Panc1 (cell line): ENCODE measurements at regions not wholly inside any gene's neighbourhood (a gene's known extent, or its start where the extent isn't known, plus 50 kb on each side); places are given as distances from the start of the nearest gene placed in this dataset.

Experiments used
- ATAC-seq: fragments of 200-7000 bp; cut with Tn5 transposase; 2 replicates; pipeline ENCODE4 v1.9.1; 2020; ENCODE audit warnings: mild to moderate bottlenecking, moderate library complexity
- BruUV-seq: library from RNA; stranded (reverse); fragments of 400-500 nt; replicated peaks from 2 replicates; lab custom pipeline; 2021; lab: Mats Ljungman, UMichigan
- CTCF ChIA-PET: fragments of 300-600 bp; sonication (Branson Sonifier 250); formaldehyde crosslinking; loops from one replicate; lab custom pipeline; 2022; ENCODE audit warnings: antibody characterized with exemption; lab: Charles Lee
- POLR2A ChIA-PET: fragments of 300-600 bp; sonication (Branson Sonifier 250); formaldehyde crosslinking; loops from one replicate; lab custom pipeline; 2022; ENCODE audit warnings: antibody characterized with exemption; lab: Charles Lee
- DNase-seq: peaks from one replicate; pipeline ENCODE4 v3.0.0-alpha.2; 2010; ENCODE audit warnings: low read depth, low spot score
- H3K27ac ChIP-seq: 2 replicates; pipeline ENCODE4 v1.5.1; 2011; ENCODE audit warnings: mild to moderate bottlenecking, low read length, inconsistent platforms
- H3K27me3 ChIP-seq: fragments of 200-500 bp; sonication (Bioruptor generic); 2 replicates; pipeline ENCODE4 v1.6.0; 2014; ENCODE audit warnings: low read length, inconsistent platforms; ENCODE audit not compliant: control insufficient read depth, insufficient read depth
- H3K36me3 ChIP-seq: fragments of 200-500 bp; sonication (Bioruptor generic); 2 replicates; pipeline ENCODE4 v1.5.1; 2014; ENCODE audit warnings: inconsistent platforms, mild to moderate bottlenecking, low read length, moderate library complexity; ENCODE audit not compliant: control insufficient read depth, insufficient read depth
- H3K4me1 ChIP-seq: 2 replicates; pipeline ENCODE4 v1.5.1; 2011; ENCODE audit warnings: inconsistent platforms, mild to moderate bottlenecking, low read length, moderate library complexity; ENCODE audit not compliant: control insufficient read depth, insufficient read depth
- H3K4me3 ChIP-seq, 2 experiments: 2 replicates each; pipeline ENCODE4 v1.5.1; 2011 to 2012; ENCODE audit warnings: low read depth in 2 of 2, low read length in 2 of 2, mild to moderate bottlenecking in 2 of 2, inconsistent platforms in 1 of 2, moderate library complexity in 1 of 2
- H3K9me3 ChIP-seq: fragments of 200-500 bp; sonication (Bioruptor generic); 2 replicates; pipeline ENCODE4 v1.5.1; 2014; ENCODE audit warnings: low read depth, mild to moderate bottlenecking, inconsistent platforms, low read length, moderate library complexity; ENCODE audit not compliant: control insufficient read depth, insufficient read depth
- POLR2AphosphoS5 ChIP-seq: IDR thresholded peaks from 2 replicates; pipeline ENCODE4 v1.6.1; 2012; ENCODE audit warnings: mild to moderate bottlenecking, low read depth, low read length, moderate library complexity
- REST ChIP-seq, 2 experiments: IDR thresholded peaks; 2 replicates each; pipeline ENCODE4 v1.6.1; 2011 to 2012; ENCODE audit warnings: low read depth in 2 of 2, control low read depth in 1 of 2, low read length in 1 of 2, mild to moderate bottlenecking in 1 of 2, moderate library complexity in 1 of 2; ENCODE audit not compliant: insufficient read depth in 1 of 2
- SIN3A ChIP-seq: IDR thresholded peaks from 2 replicates; pipeline ENCODE4 v1.6.1; 2012; ENCODE audit warnings: low read depth, mild to moderate bottlenecking, low read length, moderate library complexity, borderline replicate concordance; ENCODE audit not compliant: insufficient read depth
- TCF7L2 ChIP-seq: IDR thresholded peaks from 2 replicates; pipeline ENCODE4 v1.6.1; 2011; ENCODE audit warnings: mild to moderate bottlenecking, low read depth, low read length, inconsistent platforms
- in situ Hi-C: cut with HindIII; loops from 2 replicates; pipeline ENCODE4 v1.10.0; 2016; ENCODE audit warnings: low sequenced_read_pairs, low pct_unique_long_range_greater_than_20kb
- intact Hi-C: fragments of 100-400 bp; cut with micrococcal nuclease; formaldehyde crosslinking; loops from one replicate; pipeline ENCODE4 v1.10.0; 2022; ENCODE audit not compliant: unreplicated experiment
- TF ChIP-seq, protein P1 (sequence below): fragments of 450-650 bp; IDR thresholded peaks from 2 replicates; pipeline ENCODE4 v1.5.1; 2017; ENCODE audit warnings: mild to moderate bottlenecking

- TF ChIP-seq SIN3A (no peak), POLR2AphosphoS5 (no peak), TCF7L2 (no peak), REST (IDR thresholded peaks at IDR 0.05; ENCODE audit: insufficient read depth in 1 of 2, low read depth in 2 of 2, low read length in 1 of 2) (no peak)
- TF ChIP-seq, protein P1, sequence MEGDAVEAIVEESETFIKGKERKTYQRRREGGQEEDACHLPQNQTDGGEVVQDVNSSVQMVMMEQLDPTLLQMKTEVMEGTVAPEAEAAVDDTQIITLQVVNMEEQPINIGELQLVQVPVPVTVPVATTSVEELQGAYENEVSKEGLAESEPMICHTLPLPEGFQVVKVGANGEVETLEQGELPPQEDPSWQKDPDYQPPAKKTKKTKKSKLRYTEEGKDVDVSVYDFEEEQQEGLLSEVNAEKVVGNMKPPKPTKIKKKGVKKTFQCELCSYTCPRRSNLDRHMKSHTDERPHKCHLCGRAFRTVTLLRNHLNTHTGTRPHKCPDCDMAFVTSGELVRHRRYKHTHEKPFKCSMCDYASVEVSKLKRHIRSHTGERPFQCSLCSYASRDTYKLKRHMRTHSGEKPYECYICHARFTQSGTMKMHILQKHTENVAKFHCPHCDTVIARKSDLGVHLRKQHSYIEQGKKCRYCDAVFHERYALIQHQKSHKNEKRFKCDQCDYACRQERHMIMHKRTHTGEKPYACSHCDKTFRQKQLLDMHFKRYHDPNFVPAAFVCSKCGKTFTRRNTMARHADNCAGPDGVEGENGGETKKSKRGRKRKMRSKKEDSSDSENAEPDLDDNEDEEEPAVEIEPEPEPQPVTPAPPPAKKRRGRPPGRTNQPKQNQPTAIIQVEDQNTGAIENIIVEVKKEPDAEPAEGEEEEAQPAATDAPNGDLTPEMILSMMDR: no peak
- no peak for ATAC-seq
- BruUV-seq: no TSS peak
- H3K4me3 ChIP-seq: no peak overlapping the region
- no peaks in the 10 kb centered on the region for H3K36me3 ChIP-seq
- H3K9me3 ChIP-seq: no peaks in the 10 kb centered on the region
- in situ Hi-C loops: no loop called here
- ChIA-PET POLR2A (no interaction called here), CTCF (no interaction called here)
- no peak for DNase-seq
- no peaks in the 10 kb centered on the region for H3K27me3 ChIP-seq
- H3K27ac ChIP-seq: no peak overlapping the region
- H3K4me1 ChIP-seq: no peaks in the 10 kb centered on the region
- intact Hi-C loops: no loop called here
Observed at GRCh38 chr6:23354004-23354403, 772.0 kb upstream of the NRSN1 start.

- no TSS peak for BruUV-seq
- in situ Hi-C loops (no loop called here), intact Hi-C loops (no loop called here)
- ChIA-PET POLR2A (no interaction called here), CTCF (no interaction called here)
- no peaks in the 10 kb centered on the region for H3K4me1 ChIP-seq
- ATAC-seq (no peak), DNase-seq (no peak)
- no peaks in the 10 kb centered on the region for H3K27me3 ChIP-seq
- H3K27ac ChIP-seq: no peak overlapping the region
- no peak for TF ChIP-seq SIN3A
- no peak for TF ChIP-seq REST (IDR thresholded peaks at IDR 0.05; ENCODE audit: insufficient read depth in 1 of 2, low read depth in 2 of 2, low read length in 1 of 2)
- TF ChIP-seq TCF7L2: no peak
- TF ChIP-seq POLR2AphosphoS5: no peak
- TF ChIP-seq, protein P1: no peak
- H3K9me3 ChIP-seq: no peaks in the 10 kb centered on the region
- H3K4me3 ChIP-seq: no peak overlapping the region
- H3K36me3 ChIP-seq: no peaks in the 10 kb centered on the region
Observed at GRCh38 chr6:23357185-23357766, 768.7 kb upstream of the NRSN1 start.
